GM18868 (cell line): ENCODE measurements at regions not wholly inside any gene's neighbourhood (a gene's known extent, or its start where the extent isn't known, plus 50 kb on each side); places are given as distances from the start of the nearest gene placed in this dataset.
"Not testable (repeated sequence)": the region's sequence is repeated elsewhere in the genome, so short reads cannot be mapped to it uniquely, and the experiment has no call there.

Experiments used
- ATAC-seq: cut with Tn5 transposase; IDR thresholded peaks from one replicate; pipeline ENCODE4 v1.9.1; 2021; ENCODE audit warnings: mild to moderate bottlenecking, moderate library complexity; ENCODE audit not compliant: unreplicated experiment

DNA sequence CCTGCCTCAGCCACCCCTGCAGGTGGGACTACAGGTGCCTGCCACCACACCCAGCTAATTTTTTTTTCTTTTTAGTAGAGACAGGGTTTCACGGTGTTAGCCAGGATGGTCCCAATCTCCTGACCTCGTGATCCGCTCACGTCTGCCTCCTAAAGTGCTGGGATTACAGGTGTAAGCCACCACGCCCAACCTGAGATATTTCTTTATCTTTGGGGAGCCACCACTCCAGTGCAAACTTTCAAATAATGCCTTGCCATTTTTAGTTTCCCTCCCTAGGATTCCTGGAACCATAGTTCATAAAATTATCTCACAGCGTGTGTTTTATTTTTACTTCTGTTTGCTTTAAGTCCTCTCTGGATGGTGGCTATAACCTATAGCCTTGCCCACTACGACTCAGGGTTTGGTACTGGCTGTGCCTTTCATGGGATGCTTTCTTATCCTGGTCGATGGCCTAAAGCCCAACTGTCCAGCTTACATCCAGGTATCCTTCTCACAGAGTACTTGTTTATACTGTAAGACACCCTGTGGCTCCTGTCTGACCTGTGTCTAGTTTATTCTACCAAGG is 374.7 kb upstream of the NPAP1 start:
- not testable (repeated sequence) for ATAC-seq

DNA sequence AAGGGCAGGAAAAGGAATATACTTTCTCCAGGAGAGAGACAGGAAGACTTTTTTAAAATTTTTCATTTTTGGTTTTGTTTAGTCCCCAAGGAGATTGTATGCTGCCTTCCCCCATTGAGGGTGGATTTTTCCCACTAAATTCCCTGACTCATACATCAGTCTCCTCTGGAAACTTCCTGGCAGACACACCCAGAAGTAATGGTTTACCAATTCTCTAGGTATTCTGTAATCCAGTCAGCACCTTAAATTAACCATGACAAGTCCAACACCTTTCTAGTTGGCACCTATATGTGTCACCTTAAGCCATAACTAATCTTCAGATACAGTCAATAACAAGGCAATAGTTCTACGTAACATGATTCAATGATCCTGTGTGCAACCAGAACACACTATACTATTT is 373.6 kb upstream of the NPAP1 start:
- ATAC-seq = not testable (repeated sequence)

DNA sequence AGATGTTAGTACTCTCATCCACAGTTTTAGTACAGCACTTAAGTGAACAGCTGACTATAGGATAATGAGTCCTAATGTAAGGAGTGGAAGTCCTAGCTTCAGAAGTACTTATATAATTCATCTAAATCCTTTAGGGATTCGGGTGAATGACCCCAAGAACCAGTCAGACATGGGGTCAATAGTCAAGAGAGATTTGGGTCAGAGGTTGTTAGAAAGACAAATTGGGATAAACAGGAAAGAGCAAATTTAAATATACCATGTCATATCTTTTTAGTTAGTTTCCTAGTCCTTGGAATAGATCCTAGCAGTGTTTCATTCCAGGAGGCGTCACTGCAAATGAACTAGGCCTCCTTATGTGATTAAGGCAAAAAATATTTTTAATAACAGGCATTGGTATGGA is 370.8 kb upstream of the NPAP1 start:
- ATAC-seq = not testable (repeated sequence)

DNA sequence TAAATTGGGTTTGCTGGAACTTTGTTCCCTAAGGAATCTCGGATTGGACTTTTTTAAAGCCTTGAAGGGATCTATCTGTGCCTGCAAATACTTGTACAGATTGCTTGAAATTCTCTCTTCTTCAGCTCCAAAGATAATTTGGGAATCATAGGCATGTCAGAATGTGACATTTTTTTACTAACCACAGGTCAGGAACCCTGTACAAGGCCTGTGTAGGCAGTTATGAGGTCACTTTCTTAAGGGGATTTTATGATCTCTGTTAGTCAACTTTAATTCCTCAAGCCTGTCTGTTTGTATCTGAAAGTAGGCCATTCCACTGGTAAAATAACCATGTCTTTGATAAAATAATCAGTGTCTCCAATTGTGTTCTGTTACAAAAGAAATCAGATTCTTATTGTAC is 369.9 kb upstream of the NPAP1 start:
- ATAC-seq = not testable (repeated sequence)

DNA sequence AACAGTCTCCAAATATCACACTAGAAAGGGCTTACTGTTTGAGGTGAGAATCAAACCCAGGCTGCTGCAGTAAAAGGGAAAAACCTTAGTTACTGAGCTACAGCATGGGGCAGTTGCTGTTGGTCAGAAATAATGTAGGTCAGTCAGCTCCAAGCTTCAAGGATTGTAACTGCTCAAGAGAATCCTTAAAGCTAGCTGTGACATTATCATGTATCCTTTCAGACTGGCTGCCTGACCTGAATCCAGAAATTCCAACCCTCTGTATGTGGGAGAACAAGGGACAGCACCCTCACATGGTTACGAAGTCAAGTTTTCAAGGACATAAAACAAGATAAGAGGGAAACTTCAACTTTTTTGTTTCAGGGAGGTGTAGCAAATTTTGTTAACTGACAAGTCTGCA is 365.9 kb upstream of the NPAP1 start:
- ATAC-seq = not testable (repeated sequence)

DNA sequence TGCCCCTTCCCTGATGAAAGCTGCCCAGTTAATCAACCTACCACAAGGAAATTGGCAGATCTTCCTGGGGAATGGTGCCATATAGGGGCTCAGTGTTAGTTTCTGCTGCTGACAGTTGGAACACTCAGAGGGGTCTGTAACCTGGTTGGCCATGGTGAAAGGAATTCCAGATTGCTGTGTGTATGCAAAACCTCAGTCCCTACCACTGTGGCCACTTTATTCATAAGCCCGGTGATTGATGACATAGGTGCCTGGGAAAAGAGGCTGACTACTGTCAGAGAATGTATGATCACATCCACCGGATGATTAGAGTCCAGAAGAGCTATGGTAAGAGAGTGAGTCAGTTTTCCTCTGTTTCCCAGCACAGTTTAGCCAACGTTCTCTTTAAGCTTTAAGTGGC is 363.9 kb upstream of the NPAP1 start:
- ATAC-seq = not testable (repeated sequence)

DNA sequence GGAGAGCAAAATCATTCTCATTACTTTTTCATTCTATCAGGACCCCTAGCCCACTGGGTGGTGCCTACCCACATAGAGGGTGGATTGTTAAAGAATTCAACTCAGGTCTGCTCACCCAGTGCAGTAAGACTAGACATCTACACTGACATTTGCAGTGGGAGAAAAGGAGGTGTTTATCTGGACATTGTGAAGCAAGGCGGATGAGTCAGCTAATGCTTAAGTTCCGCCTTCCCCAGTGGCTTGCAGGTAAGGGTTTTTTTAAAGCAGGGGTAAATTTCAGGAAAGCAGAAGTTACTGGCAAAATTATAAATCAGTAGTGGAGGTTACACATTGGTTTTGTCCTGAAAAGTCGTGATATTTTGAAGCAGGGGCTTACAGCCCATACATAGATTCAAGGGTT is 359.2 kb upstream of the NPAP1 start:
- ATAC-seq = not testable (repeated sequence)

DNA sequence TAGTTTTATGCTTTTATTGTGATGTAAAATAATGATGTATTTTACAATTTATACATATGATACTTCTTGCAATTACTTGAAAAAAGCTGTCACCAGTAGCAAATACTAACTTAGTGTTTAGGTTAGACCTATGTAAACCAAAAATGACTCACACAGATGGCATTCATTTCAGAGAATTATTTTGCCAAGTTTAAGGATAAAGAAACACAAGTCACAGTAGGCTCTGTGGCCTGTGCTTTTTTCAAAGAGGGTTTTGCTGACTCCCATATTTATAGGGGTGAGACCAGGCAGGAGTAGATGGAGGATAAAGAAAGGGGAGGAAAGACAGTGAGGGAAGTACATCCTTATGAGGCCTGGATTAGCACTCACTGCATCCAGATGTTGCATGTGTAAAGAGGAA is 356.6 kb upstream of the NPAP1 start:
- ATAC-seq = no peak

DNA sequence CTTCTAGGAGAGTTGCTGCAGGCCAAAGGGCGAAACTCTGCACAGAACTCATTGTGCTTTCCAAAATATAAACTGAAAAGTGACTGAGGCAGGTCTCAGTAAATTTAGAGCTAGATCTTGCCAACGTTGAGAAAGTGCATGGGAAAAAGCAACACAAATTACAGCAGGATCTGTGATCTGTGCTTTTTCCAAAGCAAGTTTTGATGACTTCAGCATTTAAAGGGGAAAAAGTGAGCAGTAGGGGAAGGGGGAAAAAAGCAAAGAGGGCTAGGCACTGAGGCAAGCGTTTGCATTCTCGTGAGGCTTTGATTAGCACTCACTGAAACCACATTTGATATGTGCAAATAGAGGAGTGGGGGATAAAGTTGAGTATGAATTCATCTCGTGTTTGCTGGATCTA is 351.5 kb upstream of the NPAP1 start:
- not testable (repeated sequence) for ATAC-seq

DNA sequence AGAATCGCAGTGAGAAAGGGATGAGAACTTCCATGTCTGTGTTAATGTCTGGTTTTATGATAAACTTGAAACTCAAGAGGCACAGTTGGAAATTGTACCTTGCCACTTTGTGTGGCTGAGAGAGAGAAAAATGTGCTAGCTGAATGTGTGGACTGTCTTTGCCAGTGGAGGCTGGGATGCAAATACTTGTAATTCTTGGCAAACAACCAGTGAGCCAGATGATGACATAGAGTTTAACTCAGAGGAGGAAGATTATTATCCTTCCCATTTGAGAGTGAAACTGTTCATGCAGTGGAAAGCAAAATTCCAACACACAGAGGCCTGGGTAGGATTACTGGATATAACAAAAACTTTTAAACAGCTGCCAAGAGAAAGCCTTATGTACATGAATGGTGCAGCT is 349.1 kb upstream of the NPAP1 start:
- not testable (repeated sequence) for ATAC-seq

DNA sequence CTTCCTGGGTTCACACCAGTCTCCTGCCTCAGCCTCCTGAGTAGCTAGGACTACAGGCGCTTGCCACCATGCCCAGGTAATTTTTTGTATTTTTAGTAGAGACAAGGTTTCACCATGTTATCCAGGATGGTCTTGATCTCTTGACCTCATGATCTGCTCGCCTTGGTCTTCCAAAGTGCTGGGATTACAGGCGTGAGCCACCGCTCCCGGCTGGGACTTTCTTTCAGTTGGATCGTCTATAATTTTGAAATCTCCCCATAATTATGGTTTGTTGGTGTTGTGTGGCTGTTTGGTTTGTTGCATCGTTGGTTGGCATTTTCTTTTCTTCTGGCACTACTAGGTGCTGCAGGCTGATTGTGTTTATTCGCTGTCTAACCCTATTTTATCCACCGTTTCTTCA is 343.6 kb upstream of the NPAP1 start:
- not testable (repeated sequence) for ATAC-seq

DNA sequence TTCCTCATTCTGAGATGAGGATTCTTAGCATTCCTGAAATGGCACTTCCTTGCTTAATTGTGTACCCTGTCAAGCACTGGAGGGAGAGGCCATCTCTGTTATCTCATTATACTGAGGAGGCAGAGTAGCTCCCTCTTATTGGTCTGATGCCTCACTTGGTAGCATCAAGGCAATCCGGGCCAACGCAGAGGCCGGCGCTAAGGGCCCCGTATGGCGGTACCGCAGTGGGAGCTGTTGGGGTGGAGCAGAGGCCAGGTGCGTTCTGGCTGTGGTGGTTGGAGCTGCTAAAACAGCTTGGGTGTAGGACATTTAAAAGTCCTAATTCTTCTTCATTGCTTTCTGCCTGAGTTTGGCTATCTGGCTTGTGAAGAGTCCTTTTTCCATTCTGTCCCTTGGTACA is 333.7 kb upstream of the NPAP1 start:
- not testable (repeated sequence) for ATAC-seq

DNA sequence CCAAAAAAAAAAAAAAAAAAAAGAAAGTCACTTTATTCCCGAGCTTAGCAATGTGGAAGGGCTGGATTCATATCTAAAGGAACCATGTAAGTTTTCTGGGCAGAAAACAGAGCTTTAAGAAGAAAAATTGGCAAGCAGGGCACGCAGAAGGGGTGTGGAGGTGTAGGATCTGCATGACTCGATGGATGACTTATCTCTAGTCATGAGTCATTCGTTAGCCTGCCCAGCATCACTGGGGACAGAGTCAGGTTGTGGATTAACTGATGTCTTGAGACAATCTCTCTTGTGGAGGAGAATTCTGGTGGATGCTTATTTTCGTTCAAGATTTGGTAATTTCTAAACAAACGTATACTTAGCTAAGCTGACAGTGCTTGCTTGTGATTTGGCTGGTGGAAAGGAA is 322.8 kb upstream of the NPAP1 start:
- ATAC-seq = not testable (repeated sequence)

DNA sequence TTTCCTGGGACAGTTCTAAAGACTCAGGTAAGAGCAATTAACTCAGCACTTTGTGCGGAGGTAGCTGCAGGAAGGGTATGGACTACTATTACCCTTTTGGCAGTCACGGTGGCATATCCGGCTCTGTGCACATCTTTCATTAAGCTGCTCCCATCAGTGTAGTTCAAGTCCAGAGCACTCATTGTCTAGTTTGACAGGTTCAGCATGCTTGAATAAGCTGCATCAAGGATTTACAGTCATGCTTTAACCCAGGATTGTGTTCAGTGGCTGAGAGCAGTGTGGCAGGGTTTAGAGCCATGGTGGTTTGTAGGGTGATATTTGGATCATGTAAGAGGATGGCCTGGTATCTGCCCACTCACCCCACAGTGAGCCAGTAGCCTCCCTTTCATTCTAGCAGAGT is 294.5 kb upstream of the NPAP1 start:
- not testable (repeated sequence) for ATAC-seq

DNA sequence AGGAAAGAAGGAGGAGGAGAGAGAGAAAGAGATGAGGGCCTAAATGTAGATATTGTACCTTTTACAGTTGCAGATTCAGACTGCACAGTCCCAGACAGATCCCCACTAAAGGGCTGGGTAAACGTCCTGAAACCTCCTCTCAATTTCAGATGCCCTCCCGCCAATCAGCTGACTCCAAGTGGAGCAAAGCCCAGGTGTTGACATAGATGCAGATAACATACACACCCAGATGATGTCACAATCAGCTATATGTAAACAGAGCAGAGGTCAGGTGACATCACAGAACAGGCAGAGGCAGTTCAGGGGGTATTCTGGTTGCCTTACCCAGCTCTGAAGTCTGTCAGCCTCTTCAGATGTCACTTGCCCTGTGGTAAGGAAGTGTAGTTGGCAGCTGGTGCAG is 290.3 kb upstream of the NPAP1 start:
- ATAC-seq = not testable (repeated sequence)

DNA sequence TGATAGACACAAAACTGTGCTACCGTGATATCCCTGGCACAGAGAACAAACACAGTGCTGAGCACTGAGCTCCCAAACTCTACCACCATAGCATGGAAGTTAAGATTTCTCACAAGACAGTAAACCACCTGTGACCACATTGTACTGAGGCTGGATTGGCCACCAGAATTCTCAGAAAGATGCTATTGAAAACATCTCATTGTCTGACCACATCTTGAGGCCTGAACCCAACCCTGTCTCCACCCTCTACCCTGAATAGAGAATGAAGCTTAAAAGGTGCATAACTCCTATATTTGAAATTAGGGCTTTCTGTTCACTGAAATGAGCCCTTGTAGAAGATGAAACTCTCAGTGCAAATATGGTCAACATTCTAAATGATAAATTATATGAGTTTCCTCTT is 281.3 kb upstream of the NPAP1 start:
- ATAC-seq = no peak

DNA sequence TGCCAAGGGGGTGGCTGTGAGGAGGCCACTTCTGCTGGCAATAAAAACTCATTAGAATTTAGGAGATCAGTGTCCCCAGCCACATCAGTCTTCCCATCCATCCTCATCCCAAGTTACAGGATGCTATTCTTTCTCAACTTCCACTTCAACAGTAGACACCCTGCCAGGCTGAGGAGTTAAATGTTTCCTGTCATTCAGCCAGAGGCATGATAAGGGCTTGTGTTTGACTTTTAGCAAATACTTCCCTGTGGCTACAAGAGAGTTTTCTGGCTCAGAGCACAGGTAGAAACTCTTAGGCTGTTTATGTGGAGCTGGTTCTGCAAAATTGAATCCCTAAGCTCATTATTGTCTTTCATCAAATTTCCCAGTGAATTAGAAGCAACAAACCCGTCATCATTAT is 262.9 kb upstream of the NPAP1 start:
- ATAC-seq = not testable (repeated sequence)

DNA sequence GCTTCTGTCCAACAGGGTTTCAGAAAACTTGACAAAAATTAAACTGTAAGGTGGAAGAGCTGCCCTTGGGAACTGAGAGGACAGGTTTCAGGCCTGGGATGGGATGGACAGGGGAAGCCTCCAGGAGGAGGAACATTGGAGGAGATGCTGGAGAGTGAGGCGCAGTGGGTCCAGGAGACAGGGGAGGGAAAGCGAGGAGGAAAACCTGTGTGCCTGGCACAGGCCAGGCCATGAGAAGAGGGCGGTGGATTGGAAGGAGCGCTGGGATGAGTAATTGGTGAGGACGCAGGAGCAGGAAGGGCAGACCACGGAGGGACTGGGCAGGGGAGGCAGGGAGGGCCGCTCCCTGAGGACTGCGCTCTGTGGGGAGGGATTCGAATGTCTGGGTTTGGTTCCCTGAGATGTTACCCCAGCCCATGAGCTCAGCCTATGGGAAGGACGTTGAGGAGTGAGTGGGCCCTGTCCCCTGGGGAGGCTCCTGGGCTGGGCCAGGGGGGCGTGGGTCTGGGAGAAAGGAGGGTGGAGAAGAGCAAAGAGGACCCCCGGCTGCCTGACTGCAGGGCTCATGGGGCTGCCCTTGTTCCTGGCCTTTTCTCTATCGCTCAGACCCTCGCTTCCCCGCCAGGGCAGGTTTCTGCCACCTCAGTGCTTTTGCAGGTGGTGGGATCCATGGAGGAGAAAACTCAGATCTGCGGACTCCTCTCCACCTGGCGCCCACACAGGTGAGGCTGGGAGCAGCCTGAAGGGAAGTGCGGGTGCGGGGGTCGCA is 249.1 kb upstream of the NPAP1 start:
- ATAC-seq = not testable (repeated sequence)

DNA sequence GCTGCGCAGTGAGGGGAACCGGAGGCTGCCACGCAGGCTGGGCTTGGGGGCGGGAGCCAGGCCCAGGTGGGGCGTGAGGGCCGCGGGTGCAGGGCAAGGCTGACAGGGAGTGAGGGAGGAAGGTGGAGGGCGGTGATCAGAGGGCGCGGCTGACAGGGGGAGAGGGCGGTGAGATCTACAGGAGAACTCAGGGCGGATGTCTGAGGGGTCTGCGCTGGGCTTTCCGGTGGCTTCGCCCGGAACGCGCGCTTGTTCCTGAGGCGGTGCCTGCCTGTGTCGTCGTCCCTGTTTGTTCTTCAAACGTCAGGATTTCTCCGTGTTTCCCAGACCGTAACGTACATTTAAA is 248.5 kb upstream of the NPAP1 start:
- ATAC-seq = not testable (repeated sequence)

DNA sequence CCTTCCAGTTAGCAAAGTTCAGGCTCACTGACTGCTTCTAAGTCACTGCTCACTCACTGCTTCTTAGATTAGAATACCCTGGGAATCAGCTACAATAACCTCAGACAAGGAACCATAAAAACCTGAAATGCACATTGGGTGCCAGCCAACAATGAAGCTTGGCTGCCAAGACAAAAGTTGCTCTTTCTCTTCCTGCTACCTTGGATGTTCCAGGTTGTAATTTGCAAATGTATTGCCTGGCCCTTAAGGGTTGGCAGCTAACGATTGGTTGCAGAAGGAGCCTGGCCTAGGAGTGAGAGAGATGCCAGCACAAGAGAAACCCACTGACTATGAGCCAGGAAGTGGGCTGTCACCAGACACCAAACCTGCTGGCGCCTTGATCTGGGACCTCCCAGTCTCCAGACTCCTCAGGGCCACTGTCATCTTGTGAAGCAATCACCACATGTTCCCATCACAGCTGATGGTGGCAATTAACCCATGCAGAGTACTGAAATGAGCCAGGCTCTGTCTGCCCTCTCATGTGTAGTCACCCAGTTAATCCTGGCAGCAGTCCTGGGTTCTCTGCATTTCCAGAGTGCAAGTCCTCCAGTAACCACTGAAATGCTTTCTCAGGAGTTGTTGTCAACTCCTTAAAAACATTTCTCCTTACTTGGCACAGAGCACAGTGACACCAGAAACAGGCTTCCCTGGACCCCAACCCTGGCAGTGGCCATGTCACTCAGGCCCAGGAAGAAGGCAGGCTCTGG is 240.3 kb upstream of the NPAP1 start:
- not testable (repeated sequence) for ATAC-seq

DNA sequence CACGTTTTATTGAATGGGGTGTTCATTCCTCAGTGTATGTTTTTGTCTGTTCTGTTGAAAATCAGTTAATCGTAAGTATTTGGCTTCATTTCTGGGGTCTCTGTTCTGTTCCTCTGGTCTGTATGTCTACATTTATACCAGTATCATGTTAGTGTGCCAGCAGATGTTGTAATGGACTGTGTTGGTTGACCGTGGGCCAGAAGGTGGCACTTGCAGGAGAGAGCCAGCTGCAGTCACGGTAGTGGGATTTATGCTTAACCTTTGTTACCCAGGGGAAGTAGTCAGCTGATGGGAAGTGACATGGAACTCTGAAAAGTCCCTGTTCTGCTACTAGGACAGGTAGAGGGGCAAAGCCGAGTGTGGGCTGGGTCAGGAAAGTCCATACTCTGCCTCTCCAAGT is 238.3 kb upstream of the NPAP1 start:
- ATAC-seq = not testable (repeated sequence)

DNA sequence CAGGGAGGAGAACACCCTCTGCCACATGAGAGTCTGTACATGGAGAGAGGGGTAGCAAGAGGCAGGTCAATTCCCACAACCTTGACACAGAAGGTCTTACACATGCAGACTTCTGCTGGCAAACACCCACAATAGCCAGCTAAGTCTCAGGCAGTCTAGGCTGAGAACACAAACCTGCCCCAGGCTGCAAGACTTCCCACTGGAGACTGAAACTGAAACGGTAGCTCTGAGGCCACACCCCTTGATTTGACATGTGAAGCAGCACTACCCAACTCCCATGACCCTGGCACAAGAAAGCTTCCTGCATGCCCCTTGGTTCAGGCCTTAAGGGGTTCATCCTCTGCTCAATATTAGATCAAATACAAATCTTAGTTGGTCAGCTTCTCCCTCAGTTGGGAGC is 237.8 kb upstream of the NPAP1 start:
- ATAC-seq = not testable (repeated sequence)
